PC-9 (cell line): ENCODE measurements at regions not wholly inside any gene's neighbourhood (a gene's known extent, or its start where the extent isn't known, plus 50 kb on each side); places are given as distances from the start of the nearest gene placed in this dataset.

ENCODE experiments used
- CTCF ChIP-seq: fragments of 200-600 bp; sonication (generic); conservative IDR thresholded peaks from 2 replicates; pipeline ENCODE4 v1.6.1; 2017; ENCODE audit warnings: mixed run types, antibody characterized with exemption, mild to moderate bottlenecking, moderate library complexity
- EZH2 ChIP-seq: fragments of 200-600 bp; sonication (generic); IDR thresholded peaks from 2 replicates; pipeline ENCODE4 v1.8.0; 2017; ENCODE audit warnings: antibody characterized with exemption, low read depth

- TF ChIP-seq CTCF (no peak), EZH2 (no peak)
Measured at GRCh38 chr10:90589825-90590224, 268.0 kb downstream of the HTR7 start.
